Brain microvascular endothelial cell (primary cell): ENCODE measurements at regions not wholly inside any gene's neighbourhood (a gene's known extent, or its start where the extent isn't known, plus 50 kb on each side); places are given as distances from the start of the nearest gene placed in this dataset.

Source experiments
- DNase-seq: peaks from one replicate; pipeline ENCODE4 v3.0.0-alpha.2; 2020
- H3K27ac ChIP-seq: fragments of 250-450 bp; sonication (Bioruptor Pico); 2 replicates; pipeline ENCODE4 v1.5.1; 2020; ENCODE audit warnings: mild to moderate bottlenecking, moderate library complexity
- H3K27me3 ChIP-seq: fragments of 250-450 bp; sonication (Bioruptor Pico); replicated peaks from 2 replicates; pipeline ENCODE4 v1.5.1; 2020; ENCODE audit warnings: mild to moderate bottlenecking
- H3K36me3 ChIP-seq: fragments of 250-450 bp; sonication (Bioruptor Pico); replicated peaks from 2 replicates; pipeline ENCODE4 v1.5.1; 2020; ENCODE audit warnings: mild to moderate bottlenecking
- H3K4me3 ChIP-seq: 2 replicates; pipeline ENCODE4 v1.5.1; 2011; ENCODE audit warnings: low read depth, mild to moderate bottlenecking, control low read depth, low read length, moderate library complexity
- in situ Hi-C: cut with HindIII; loops from 2 replicates; pipeline ENCODE4 v1.10.0; 2017; ENCODE audit warnings: low sequenced_read_pairs, low pct_ligation_motif_present
- TF ChIP-seq, protein P1 (sequence below): IDR thresholded peaks from 2 replicates; pipeline ENCODE4 v1.5.1; 2011; ENCODE audit warnings: low read depth, mild to moderate bottlenecking, moderate library complexity, low read length, control low read depth, inconsistent platforms; ENCODE audit errors: missing control alignments

DNA sequence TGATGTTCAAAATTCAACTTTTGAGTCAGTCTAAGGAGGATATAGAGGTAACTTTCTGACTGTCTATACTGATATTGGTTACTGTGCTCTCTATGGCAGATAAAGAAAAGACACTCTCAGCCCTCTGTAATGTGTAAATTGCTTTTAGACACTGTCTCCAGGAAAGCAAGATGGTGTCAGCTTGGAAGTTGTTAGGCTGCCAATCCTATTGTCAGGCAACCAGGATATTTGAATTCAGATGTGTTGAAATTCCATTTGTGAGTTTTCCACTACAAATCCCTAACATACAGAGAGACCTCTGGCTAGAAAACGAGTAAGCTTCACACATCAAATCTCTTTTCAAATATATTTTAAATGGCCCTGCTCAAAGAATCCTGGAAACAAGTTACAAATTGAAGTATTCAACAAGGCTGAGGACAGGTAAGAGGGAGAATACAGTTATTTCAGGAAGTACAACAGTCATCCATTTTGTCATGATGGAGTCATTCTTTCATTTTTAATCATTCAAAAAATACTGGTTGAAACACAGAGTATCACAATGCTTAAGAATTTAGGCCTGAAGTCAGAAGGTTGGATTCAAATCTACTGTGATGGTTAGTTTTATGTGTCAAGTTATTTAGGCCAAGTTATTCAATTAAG lies 312.0 kb downstream of the OLFM4 start:
- no peak for DNase-seq
- no peak overlapping the region for H3K27ac ChIP-seq
- TF ChIP-seq, protein P1, sequence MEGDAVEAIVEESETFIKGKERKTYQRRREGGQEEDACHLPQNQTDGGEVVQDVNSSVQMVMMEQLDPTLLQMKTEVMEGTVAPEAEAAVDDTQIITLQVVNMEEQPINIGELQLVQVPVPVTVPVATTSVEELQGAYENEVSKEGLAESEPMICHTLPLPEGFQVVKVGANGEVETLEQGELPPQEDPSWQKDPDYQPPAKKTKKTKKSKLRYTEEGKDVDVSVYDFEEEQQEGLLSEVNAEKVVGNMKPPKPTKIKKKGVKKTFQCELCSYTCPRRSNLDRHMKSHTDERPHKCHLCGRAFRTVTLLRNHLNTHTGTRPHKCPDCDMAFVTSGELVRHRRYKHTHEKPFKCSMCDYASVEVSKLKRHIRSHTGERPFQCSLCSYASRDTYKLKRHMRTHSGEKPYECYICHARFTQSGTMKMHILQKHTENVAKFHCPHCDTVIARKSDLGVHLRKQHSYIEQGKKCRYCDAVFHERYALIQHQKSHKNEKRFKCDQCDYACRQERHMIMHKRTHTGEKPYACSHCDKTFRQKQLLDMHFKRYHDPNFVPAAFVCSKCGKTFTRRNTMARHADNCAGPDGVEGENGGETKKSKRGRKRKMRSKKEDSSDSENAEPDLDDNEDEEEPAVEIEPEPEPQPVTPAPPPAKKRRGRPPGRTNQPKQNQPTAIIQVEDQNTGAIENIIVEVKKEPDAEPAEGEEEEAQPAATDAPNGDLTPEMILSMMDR = no peak
- no peaks in the 10 kb centered on the region for H3K36me3 ChIP-seq
- in situ Hi-C loops = no loop called here
- H3K4me3 ChIP-seq = no peak overlapping the region
- H3K27me3 ChIP-seq = no peaks in the 10 kb centered on the region

DNA sequence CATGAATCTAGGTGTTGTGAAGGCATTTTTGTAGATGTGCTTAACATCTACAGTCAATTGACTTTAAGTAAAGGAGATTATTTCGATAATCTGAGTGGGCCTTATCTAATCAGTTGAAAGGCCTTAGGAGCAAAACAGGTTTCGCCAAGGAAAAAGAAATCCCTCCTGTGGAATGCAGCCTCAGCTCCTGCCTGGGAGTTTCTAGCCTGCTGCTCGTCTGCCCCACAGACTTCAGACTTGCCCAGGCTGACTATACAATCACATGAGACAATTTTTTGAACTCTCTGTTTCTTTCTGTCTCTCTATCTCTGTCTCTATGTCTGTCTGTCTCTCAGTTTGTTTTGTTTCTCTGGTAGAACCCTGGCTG lies 312.5 kb downstream of the OLFM4 start:
- TF ChIP-seq, protein P1 = no peak

DNA sequence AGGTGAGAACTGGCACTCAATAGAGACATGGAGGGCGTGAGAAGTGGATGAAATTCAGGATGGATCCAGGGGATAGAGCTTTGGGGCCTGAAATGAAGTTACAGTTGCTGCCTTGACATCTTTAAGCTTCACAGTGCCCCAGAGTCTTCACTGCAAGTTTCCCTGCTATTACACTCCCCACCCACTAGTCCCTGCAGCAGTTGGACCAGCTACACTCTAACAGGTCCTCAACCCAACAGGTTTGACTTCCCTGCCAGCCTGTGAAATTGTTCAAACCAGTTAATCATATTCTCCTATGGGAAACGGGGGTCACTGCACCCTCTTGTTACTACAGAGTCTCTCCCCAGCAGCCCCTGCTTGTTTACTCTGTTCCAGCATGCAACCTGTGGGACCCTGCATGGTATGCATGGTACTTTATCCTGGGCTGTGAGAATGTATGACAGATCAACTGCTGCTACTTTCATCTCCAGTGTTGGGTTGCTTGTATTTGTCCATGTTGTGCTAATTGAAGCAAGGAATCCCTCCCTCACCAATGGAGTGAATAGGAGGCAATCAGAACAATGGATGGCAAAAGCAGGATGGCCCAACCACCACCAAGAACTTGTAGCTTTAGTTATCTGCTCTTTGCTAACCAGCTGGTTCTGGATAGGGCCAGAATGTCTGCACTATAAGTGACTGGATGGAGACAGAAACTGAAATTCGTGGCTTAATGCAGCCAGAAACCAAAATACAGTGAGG lies 314.2 kb downstream of the OLFM4 start:
- H3K27ac ChIP-seq = no peak overlapping the region
- TF ChIP-seq, protein P1 = no peak
- no peaks in the 10 kb centered on the region for H3K27me3 ChIP-seq
- no peaks in the 10 kb centered on the region for H3K36me3 ChIP-seq
- no peak overlapping the region for H3K4me3 ChIP-seq
- in situ Hi-C loops = no loop called here
- no peak for DNase-seq

More for the DNA sequence above, 312.5 kb downstream of the OLFM4 start:
- no peak overlapping the region for H3K4me3 ChIP-seq
- in situ Hi-C loops = no loop called here
- no peaks in the 10 kb centered on the region for H3K36me3 ChIP-seq
- no peak for DNase-seq
- no peaks in the 10 kb centered on the region for H3K27me3 ChIP-seq
- no peak overlapping the region for H3K27ac ChIP-seq

DNA sequence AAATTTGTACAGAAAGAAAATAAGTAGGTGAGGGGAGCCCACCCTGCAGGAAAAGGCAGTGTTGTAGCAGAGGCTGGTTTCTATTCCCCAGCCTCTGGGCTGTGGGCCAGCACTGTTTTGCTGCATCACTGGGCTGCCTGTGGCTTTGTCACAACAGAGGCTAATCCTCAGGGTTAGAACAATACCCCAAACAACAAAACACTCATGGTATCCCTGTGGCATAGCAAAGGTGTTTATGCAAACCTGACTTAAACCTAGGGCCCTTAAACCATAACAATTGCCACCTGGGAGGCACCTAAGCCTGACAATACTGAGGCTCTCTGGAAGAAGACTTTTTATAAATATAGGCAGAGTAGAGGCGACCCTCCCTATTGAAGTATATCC lies 314.7 kb downstream of the OLFM4 start:
- Histone ChIP-seq H3K27me3 (no peaks in the 10 kb centered on the region), H3K27ac (no peak overlapping the region), H3K36me3 (no peaks in the 10 kb centered on the region), H3K4me3 (no peak overlapping the region)
- no peak for DNase-seq
- TF ChIP-seq, protein P1 = no peak
- in situ Hi-C loops = no loop called here

DNA sequence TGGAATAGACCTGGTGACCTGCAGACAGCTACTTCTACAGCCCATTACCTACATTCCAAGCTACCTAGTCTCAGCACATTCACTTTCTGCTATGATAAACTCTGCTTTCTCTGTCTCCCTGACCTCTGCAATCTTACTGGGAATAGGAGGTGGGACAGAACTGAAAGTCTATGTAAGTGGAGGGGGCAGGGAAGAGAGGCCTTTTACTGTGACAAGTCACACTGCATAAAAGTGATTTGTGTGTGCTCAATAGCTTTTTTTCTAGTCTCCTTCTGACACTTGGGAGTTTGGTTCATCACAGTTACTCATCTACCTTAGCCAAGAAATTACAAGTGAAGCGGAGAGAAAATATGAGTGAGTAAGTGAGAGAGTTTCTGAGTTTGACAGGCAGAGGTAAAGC lies 322.4 kb downstream of the OLFM4 start:
- H3K27me3 ChIP-seq = no peaks in the 10 kb centered on the region
- no peak overlapping the region for H3K27ac ChIP-seq
- H3K36me3 ChIP-seq = no peaks in the 10 kb centered on the region
- in situ Hi-C loops = no loop called here
- H3K4me3 ChIP-seq = no peak overlapping the region
- DNase-seq = no peak
- TF ChIP-seq, protein P1 = no peak
